LNCAP (cell line): ENCODE measurements at regions not wholly inside any gene's neighbourhood (a gene's known extent, or its start where the extent isn't known, plus 50 kb on each side); places are given as distances from the start of the nearest gene placed in this dataset.

Experiments used
- TF ChIP-seq, protein P1 (sequence below): fragments of 450-650 bp; IDR thresholded peaks from 2 replicates; pipeline ENCODE4 v1.5.1; 2017; ENCODE audit warnings: mild to moderate bottlenecking

DNA sequence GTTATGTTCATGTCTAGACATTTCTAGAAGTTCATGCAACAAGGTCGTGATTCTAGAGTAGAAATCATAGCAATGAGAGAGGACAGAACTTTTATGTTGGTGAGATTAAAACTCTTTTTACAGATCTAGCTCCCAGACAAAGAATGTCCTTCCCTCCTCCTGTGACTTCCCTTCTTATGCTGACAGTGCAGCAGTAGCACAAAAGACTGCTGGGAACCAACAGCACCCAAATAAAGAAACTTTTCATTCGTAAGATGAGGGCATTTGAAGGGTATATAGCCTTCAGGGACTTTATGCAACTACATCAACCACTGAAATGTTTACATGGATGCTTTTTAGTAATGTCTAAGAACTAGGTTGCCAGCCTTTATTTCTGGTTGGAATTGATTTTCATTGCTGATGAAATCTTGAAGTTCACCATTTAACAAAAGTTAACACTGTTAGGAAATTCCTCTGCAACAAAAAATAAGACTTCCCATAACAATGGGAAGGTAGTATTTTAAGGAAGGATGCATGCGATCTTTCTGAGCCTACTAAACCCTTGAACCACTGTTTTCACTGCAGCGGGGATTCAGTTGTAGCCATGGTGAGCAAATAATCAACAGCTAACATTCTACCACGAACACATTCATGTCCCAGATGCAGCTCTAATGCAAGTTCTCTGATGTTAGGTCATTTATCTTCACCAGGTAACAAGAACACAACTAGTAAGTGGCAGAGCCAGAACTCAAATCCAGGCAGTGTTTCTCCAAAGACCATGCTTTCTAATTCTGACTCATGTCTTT is 672.8 kb downstream of the PTPRC start:
- TF ChIP-seq, protein P1, sequence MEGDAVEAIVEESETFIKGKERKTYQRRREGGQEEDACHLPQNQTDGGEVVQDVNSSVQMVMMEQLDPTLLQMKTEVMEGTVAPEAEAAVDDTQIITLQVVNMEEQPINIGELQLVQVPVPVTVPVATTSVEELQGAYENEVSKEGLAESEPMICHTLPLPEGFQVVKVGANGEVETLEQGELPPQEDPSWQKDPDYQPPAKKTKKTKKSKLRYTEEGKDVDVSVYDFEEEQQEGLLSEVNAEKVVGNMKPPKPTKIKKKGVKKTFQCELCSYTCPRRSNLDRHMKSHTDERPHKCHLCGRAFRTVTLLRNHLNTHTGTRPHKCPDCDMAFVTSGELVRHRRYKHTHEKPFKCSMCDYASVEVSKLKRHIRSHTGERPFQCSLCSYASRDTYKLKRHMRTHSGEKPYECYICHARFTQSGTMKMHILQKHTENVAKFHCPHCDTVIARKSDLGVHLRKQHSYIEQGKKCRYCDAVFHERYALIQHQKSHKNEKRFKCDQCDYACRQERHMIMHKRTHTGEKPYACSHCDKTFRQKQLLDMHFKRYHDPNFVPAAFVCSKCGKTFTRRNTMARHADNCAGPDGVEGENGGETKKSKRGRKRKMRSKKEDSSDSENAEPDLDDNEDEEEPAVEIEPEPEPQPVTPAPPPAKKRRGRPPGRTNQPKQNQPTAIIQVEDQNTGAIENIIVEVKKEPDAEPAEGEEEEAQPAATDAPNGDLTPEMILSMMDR, result no peak

DNA sequence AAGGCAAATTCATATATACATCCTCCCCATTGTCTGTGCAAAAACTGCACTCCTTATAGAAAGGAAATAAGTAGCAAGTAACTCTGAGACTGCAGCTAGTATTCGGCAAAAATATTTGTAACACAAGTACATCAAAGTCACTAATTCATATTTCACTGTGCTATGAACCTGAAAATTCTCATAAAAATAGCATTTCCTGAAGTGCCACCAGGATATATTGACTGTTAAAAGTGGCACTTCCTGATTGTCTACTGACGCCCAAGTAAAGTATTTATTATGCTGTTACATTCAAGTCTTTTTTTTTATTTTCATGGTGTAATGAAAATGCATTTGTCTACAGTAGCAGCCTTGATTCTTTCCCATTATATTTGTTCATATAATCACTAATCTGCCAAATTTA is 673.8 kb downstream of the PTPRC start:
- TF ChIP-seq, protein P1, result no peak

DNA sequence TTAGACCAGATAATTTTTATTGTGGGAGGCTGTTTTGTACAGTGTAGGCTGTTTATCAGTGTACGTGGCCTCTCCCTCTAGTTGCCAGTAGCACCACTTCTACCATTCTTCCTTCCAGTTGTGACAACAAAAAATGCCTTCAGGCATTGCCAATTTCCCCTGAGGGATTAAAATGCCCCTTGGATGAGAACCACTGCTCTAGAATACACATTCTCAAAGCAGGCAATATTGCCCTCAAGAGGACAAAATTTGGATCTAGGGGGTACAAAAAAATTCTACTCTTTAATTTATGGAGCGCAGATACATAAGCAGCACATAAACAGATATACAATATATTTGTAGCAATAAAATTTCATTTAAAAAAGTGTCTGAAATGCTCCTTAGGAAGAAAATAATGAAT is 674.6 kb downstream of the PTPRC start:
- TF ChIP-seq, protein P1, result no peak

- TF ChIP-seq, protein P1, result no peak
Measured at GRCh38 chr1:199319341-199319740, 680.5 kb downstream of the PTPRC start.

GRCh38 chr1:199322278-199322677 is 683.4 kb downstream of the PTPRC start:
- TF ChIP-seq, protein P1, result no peak

DNA sequence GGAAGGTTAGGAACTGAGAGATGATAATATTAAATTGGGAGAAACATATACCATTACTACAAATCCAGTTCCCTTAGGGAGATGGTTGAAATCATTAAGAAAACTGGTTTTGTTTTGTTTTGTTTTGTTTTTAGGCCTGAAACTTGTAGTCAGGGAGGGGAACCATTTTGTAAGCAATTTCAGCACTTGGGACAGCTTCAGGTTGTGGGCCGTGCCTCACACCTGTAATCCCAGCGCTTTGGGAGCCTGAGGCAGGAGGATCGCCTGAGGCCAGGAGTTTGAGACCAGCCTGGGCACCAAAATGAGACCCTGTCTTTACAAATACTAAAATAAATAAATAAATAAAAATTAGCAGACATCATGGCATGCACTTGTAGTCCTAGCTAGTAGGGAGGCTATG is 694.3 kb upstream of the NR5A2 start:
- TF ChIP-seq, protein P1, result no peak

GRCh38 chr1:199335496-199335895 is 692.0 kb upstream of the NR5A2 start:
- TF ChIP-seq, protein P1, result no peak; the same call in 1 of the 2 replicates
